PC-9 (cell line): ENCODE measurements at regions not wholly inside any gene's neighbourhood (a gene's known extent, or its start where the extent isn't known, plus 50 kb on each side); places are given as distances from the start of the nearest gene placed in this dataset.
A peak's percentile ranks its signal among the peaks of the same experiment; 100 is the strongest.

Experiments
- BruUV-seq: library from RNA; stranded (reverse); fragments of 400-500 nt; replicated peaks from 2 replicates; lab custom pipeline; 2021; lab: Mats Ljungman, UMichigan
- CTCF ChIA-PET: fragments of 300-600 bp; sonication (Branson Sonifier 250); formaldehyde crosslinking; loops from one replicate; lab custom pipeline; 2022; ENCODE audit warnings: antibody characterized with exemption; lab: Charles Lee
- POLR2A ChIA-PET: fragments of 300-600 bp; sonication (Branson Sonifier 250); formaldehyde crosslinking; loops from one replicate; lab custom pipeline; 2022; ENCODE audit warnings: antibody characterized with exemption; ENCODE audit not compliant: unreplicated experiment; lab: Charles Lee
- DNase-seq, 2 experiments: peaks; one replicate each; pipeline versions ENCODE4 v3.0.0 to v3.0.0-alpha.2; 2015 to 2022; ENCODE audit warnings: mixed read lengths in 1 of 2
- H2AFZ ChIP-seq: fragments of 200-600 bp; sonication (generic); 2 replicates; pipeline ENCODE4 v1.8.1; 2017; ENCODE audit warnings: antibody characterized with exemption
- H3F3A ChIP-seq: fragments of 200-600 bp; sonication (generic); 2 replicates; pipeline ENCODE4 v1.8.1; 2017; ENCODE audit warnings: antibody characterized with exemption, mild to moderate bottlenecking, low read depth; ENCODE audit not compliant: insufficient read depth
- H3K27ac ChIP-seq: fragments of 200-600 bp; sonication (generic); 2 replicates; pipeline ENCODE4 v1.6.1; 2016; ENCODE audit warnings: mixed run types
- H3K27me3 ChIP-seq: fragments of 200-600 bp; sonication (generic); 2 replicates; pipeline ENCODE4 v1.6.1; 2016; ENCODE audit warnings: low read depth, mixed run types; ENCODE audit not compliant: insufficient read depth
- H3K36me3 ChIP-seq: fragments of 200-600 bp; sonication (generic); 2 replicates; pipeline ENCODE4 v1.6.1; 2016; ENCODE audit warnings: low read depth, mixed run types
- H3K4me1 ChIP-seq: fragments of 200-600 bp; sonication (generic); replicated peaks from 2 replicates; pipeline ENCODE4 v1.6.1; 2016; ENCODE audit warnings: mixed run types; ENCODE audit not compliant: insufficient read depth
- H3K4me2 ChIP-seq: fragments of 200-600 bp; sonication (generic); 2 replicates; pipeline ENCODE4 v1.6.1; 2017; ENCODE audit warnings: mixed run types
- H3K4me3 ChIP-seq: fragments of 200-600 bp; sonication (generic); 2 replicates; pipeline ENCODE4 v1.6.1; 2016; ENCODE audit warnings: mixed run types
- H3K79me2 ChIP-seq: fragments of 200-600 bp; sonication (generic); 2 replicates; pipeline ENCODE4 v1.6.1; 2017; ENCODE audit warnings: low read depth, mixed run types
- H3K9me2 ChIP-seq: fragments of 200-600 bp; sonication (generic); 2 replicates; pipeline ENCODE4 v1.8.1; 2017; ENCODE audit warnings: mild to moderate bottlenecking; ENCODE audit not compliant: insufficient read depth
- H3K9me3 ChIP-seq: fragments of 200-600 bp; sonication (generic); 2 replicates; pipeline ENCODE4 v1.8.1; 2016; ENCODE audit warnings: low read depth; ENCODE audit not compliant: insufficient read depth
- H4K20me1 ChIP-seq: fragments of 200-600 bp; sonication (generic); 2 replicates; pipeline ENCODE4 v1.8.1; 2017; ENCODE audit not compliant: insufficient read depth
- EZH2 ChIP-seq: fragments of 200-600 bp; sonication (generic); IDR thresholded peaks from 2 replicates; pipeline ENCODE4 v1.8.0; 2017; ENCODE audit warnings: antibody characterized with exemption, low read depth
- intact Hi-C: fragments of 100-400 bp; cut with micrococcal nuclease; formaldehyde crosslinking; loops from one replicate; pipeline ENCODE4 v1.10.0; 2022; ENCODE audit not compliant: unreplicated experiment
- TF ChIP-seq, protein P1 (sequence below): fragments of 200-600 bp; sonication (generic); conservative IDR thresholded peaks from 2 replicates; pipeline ENCODE4 v1.6.1; 2017; ENCODE audit warnings: mixed run types, antibody characterized with exemption, mild to moderate bottlenecking, moderate library complexity

DNA sequence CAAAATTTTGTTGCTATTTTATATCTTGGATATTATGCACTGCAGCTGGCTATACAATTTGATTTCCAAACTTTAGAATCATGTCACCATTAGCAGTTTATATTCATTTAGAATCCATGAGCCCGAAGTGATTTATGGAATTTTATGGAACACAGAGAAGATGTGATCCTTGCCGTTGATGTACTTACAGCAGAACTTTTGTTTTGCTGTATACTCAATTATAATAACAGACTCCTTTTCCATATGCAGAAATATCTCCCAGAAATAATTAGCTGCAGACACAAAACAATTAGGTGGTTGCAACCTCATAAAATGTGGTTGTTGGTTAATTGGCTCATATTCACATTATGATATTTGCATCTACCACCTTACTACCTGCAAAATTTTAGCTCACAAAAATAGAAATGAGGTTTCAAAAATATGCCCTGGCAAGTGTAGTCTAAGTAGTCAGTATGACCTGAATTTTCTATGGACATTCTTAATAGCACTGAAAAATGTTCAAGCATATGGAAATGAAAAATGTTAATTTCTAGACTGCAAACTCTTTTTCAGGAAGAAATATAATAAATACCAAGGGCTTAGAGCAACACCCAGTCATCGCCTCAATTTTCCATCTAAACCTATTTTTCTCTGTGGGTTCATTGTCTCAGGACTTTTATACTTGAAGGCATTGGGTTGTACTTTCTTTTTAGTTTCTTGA is 997.6 kb downstream of the MCTP2 start:
- Histone ChIP-seq H4K20me1 (no peaks in the 10 kb centered on the region), H3K4me3 (no peak overlapping the region), H3K79me2 (no peaks in the 10 kb centered on the region), H3F3A (no peaks in the 10 kb centered on the region), H3K9me3 (no peaks in the 10 kb centered on the region; the same call in 1 of the 2 replicates), H3K4me2 (no peak overlapping the region), H2AFZ (no peak overlapping the region), H3K27ac (no peak overlapping the region), H3K9me2 (no peaks in the 10 kb centered on the region), H3K36me3 (no peaks in the 10 kb centered on the region), H3K4me1 (no peaks in the 10 kb centered on the region), H3K27me3 (no peaks in the 10 kb centered on the region)
- TF ChIP-seq, protein P1, sequence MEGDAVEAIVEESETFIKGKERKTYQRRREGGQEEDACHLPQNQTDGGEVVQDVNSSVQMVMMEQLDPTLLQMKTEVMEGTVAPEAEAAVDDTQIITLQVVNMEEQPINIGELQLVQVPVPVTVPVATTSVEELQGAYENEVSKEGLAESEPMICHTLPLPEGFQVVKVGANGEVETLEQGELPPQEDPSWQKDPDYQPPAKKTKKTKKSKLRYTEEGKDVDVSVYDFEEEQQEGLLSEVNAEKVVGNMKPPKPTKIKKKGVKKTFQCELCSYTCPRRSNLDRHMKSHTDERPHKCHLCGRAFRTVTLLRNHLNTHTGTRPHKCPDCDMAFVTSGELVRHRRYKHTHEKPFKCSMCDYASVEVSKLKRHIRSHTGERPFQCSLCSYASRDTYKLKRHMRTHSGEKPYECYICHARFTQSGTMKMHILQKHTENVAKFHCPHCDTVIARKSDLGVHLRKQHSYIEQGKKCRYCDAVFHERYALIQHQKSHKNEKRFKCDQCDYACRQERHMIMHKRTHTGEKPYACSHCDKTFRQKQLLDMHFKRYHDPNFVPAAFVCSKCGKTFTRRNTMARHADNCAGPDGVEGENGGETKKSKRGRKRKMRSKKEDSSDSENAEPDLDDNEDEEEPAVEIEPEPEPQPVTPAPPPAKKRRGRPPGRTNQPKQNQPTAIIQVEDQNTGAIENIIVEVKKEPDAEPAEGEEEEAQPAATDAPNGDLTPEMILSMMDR, result no peak
- no peak for TF ChIP-seq EZH2
- ChIA-PET CTCF (no interaction called here), POLR2A (no interaction called here)
- intact Hi-C loops, result no loop called here
- no peak for DNase-seq
- BruUV-seq, result no TSS peak

DNA sequence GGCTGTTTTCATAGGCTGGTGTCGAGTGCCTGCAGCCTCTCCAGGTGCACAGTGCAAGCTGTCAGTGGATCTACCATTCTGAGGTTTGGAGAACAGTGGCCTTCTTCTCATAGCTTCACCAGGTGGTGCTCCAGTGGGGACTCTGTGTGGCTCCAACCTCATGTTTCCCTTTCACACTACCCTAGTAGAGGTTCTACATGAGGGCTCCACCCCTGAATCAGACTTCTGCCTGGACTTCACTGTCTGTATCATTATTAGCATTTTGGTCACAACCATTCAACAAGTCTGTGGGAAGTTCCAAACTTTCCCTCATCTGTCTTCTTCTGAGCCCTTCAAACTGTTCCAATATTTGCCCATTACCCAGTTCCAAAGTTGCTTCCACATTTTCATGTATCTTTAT is 1003.7 kb downstream of the MCTP2 start:
- ChIA-PET POLR2A (no interaction called here), CTCF (no interaction called here)
- H3K27ac ChIP-seq, result no peak overlapping the region
- no peaks in the 10 kb centered on the region for H3K27me3 ChIP-seq
- no peak overlapping the region for H3K4me3 ChIP-seq
- no peak for DNase-seq
- H3K9me2 ChIP-seq, result no peaks in the 10 kb centered on the region
- no peaks in the 10 kb centered on the region for H3K4me1 ChIP-seq
- no peaks in the 10 kb centered on the region for H3K36me3 ChIP-seq
- no peaks in the 10 kb centered on the region for H3K79me2 ChIP-seq
- no peak overlapping the region for H3K4me2 ChIP-seq
- intact Hi-C loops, result no loop called here
- no peaks in the 10 kb centered on the region for H4K20me1 ChIP-seq
- TF ChIP-seq, protein P1, result no peak
- TF ChIP-seq EZH2, result no peak
- H3F3A ChIP-seq, result no peaks in the 10 kb centered on the region
- no peaks in the 10 kb centered on the region for H3K9me3 ChIP-seq
- BruUV-seq, result no TSS peak
- no peak overlapping the region for H2AFZ ChIP-seq

DNA sequence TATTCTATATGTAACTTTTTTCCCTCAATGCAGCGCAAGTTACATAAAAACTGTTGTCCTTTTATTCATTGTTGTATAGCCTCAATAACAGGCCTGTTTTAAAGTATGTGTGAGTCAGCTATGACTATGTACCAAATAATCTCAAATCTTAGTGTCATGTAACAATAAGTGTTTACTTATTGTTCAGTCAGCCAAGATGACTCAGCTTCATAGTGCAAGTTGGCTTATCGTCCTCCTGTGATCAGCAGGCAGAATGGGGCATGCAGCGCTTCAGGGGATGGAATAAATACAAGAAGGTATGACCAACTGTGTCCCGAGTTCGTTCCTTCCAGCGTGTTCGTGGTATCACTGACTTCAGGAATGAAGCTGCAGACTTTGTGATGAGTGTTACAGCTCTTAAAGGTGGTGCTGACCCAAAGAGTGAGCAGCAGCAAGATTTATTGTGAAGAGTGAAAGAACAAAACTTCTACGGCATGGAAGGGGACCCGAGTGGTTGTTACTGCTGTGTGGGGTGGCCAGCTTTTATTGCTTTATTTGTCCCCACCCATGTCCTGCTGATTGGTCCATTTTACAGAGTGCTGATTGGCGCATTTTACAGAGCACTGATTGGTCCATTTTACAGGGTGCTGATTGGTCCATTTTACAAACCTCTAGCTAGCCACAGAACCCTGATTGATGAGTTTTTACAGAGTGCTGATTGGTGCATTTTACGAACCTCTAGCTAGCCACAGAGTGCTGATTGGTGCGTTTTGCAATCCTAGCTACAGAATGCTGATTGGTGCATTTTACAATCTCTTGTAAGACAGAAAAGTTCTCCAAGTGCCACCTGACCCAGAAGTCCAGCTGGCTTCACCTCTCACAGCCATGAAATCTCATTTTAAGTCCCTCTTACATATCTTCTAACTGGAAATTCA is 1016.0 kb downstream of the MCTP2 start:
- peaks cover 10% of the 10 kb centered on the region; the same call in 1 of the 2 replicates for H3F3A ChIP-seq
- ChIA-PET POLR2A (interaction anchor here (0.6 kb wide), 1 partner anchor 77 kb away, joined by 4 read pairs; no protein-coding TSS in a partner anchor), CTCF (interaction anchor here (0.7 kb wide), 1 partner anchor 201 kb away, joined by 8 read pairs; no protein-coding TSS in a partner anchor)
- peaks cover 13% of the 10 kb centered on the region for H3K9me3 ChIP-seq
- peak overlapping the region; percentile 41 for H3K27ac ChIP-seq
- no peaks in the 10 kb centered on the region for H3K79me2 ChIP-seq
- intact Hi-C loops, result no loop called here
- H3K36me3 ChIP-seq, result no peaks in the 10 kb centered on the region
- H3K4me2 ChIP-seq, result peak overlapping the region; percentile 35; the same call in 1 of the 2 replicates
- H4K20me1 ChIP-seq, result no peaks in the 10 kb centered on the region
- no peaks in the 10 kb centered on the region for H3K27me3 ChIP-seq
- H3K4me1 ChIP-seq, result peaks cover 9% of the 10 kb centered on the region; the same call in 1 of the 2 replicates
- BruUV-seq, result no TSS peak
- no peak overlapping the region for H2AFZ ChIP-seq
- TF ChIP-seq, protein P1, result no peak
- TF ChIP-seq EZH2, result no peak
- peak overlapping the region; percentile 7; the same call in 1 of the 2 replicates for H3K4me3 ChIP-seq
- H3K9me2 ChIP-seq, result no peaks in the 10 kb centered on the region
- DNase-seq, result peak; percentile 63 to 92
